GM12865 (cell line): ENCODE measurements at regions not wholly inside any gene's neighbourhood (a gene's known extent, or its start where the extent isn't known, plus 50 kb on each side); places are given as distances from the start of the nearest gene placed in this dataset.

Experiments
- DNase-seq: peaks from one replicate; pipeline ENCODE4 v3.0.0; 2010; ENCODE audit warnings: low read depth
- H3K4me3 ChIP-seq: 2 replicates; pipeline ENCODE4 v1.5.1; 2011; ENCODE audit warnings: mild to moderate bottlenecking, low read depth, low read length, control low read depth
- CTCF ChIP-seq: IDR thresholded peaks from 2 replicates; pipeline ENCODE4 v1.5.1; 2011; ENCODE audit warnings: low read length, control low read depth, low read depth, inconsistent platforms; ENCODE audit not compliant: insufficient read depth; ENCODE audit errors: missing control alignments

GRCh38 chr11:93957397-93957952 is 63.7 kb upstream of the HEPHL1 start:
- H3K4me3 ChIP-seq, result no peak overlapping the region
- TF ChIP-seq CTCF, result no peak
- DNase-seq, result no peak

DNA sequence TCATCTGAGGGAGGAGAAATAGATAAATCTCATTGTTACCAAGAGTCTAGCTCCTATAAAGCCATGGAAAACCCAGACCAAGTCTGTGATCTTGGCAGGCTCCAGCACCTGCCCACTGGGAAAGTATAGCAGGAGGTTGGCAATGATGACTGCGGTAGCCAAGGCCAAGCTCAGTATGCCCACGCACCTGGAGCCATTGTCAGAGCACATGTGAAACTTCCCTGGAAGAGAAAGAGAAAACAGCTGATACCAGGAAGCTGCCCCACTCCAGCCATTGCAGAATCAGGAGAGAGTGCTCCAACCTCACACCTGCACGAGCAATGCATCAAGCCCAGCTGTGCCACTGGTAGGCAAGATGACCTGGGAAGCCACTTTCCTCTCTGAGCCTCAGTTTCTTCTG is 62.2 kb upstream of the HEPHL1 start:
- no peak for DNase-seq
- no peak for TF ChIP-seq CTCF
- H3K4me3 ChIP-seq, result no peak overlapping the region

DNA sequence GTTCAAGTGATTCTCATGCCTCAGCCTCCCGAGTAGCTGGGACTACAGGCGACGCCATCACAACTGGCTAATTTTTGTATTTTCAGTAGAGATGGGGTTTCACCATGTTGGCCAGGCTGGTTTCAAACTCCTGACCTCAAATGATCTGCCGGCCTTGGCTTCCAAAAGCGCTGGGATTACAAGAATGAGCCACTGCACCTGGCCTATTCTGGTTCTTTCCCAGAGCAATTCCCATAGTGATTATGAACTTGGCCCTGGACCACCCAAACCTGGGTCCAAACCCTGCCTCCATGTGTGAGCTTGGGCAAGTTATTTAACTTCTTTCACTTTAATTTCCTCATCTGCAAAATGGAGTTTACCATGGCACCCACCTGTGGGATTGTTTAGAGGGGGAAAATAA is 61.5 kb upstream of the HEPHL1 start:
- no peak for TF ChIP-seq CTCF
- no peak for DNase-seq
- no peak overlapping the region for H3K4me3 ChIP-seq

DNA sequence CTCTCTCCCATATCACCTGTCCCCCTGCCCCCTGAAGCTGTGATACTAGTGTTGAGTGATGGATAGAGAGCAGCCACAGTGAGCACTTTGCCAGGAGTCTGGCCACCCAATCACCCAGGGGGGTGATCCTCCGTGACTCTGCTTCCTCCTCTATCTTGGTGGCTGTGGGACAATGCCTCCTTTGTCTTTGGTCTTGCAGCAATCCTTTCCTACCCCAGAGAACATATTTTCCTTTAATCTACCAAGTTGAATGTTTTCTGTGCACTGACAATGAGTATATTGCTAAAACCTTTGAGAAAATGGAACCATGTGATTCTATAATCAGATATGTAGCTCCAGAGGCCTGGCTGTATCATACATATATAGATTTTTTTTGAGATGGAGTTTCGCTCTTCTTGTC is 58.1 kb upstream of the HEPHL1 start:
- no peak for TF ChIP-seq CTCF
- no peak overlapping the region for H3K4me3 ChIP-seq
- no peak for DNase-seq

DNA sequence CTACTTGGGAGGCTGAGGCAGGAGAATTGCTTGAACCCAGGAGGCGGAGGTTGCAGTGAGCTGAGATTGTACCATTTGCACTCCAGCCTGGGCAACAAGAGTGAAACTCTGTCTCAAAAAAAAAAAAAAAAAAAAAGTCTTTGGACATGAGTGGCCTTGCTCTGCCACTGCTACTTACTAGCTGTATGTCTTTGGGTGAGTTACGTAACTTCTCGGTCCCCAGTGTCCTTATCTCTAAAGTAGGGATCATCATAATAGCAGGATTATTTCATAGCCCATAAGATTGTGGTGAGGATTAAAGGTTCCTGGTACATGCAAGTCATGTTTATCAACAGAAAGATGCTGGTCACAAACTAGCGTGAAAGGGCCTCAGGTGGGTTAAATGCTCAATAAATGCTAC is 53.9 kb upstream of the HEPHL1 start:
- no peak overlapping the region for H3K4me3 ChIP-seq
- no peak for DNase-seq
- no peak for TF ChIP-seq CTCF

GRCh38 chr11:93967944-93968343 is 53.2 kb upstream of the HEPHL1 start:
- TF ChIP-seq CTCF, result no peak
- H3K4me3 ChIP-seq, result no peak overlapping the region
- no peak for DNase-seq
